Skeletal muscle satellite cell (primary cell): ENCODE measurements at regions not wholly inside any gene's neighbourhood (a gene's known extent, or its start where the extent isn't known, plus 50 kb on each side); places are given as distances from the start of the nearest gene placed in this dataset.

Experiments used
- H3K27me3 ChIP-seq: 2 replicates; pipeline ENCODE4 v1.7.0; 2013; ENCODE audit warnings: low read length; ENCODE audit not compliant: control insufficient read depth, insufficient read depth
- H3K36me3 ChIP-seq: 2 replicates; pipeline ENCODE4 v1.7.0; 2013; ENCODE audit warnings: mild to moderate bottlenecking, control low read depth, low read length; ENCODE audit not compliant: insufficient read depth
- H3K4me1 ChIP-seq: 2 replicates; pipeline ENCODE4 v1.7.0; 2013; ENCODE audit warnings: low read length; ENCODE audit not compliant: control insufficient read depth, insufficient read depth
- H3K4me2 ChIP-seq: 2 replicates; pipeline ENCODE4 v1.7.0; 2013; ENCODE audit warnings: mild to moderate bottlenecking, low read length
- H3K4me3 ChIP-seq: 2 replicates; pipeline ENCODE4 v1.7.0; 2013; ENCODE audit warnings: low read length
- H3K9ac ChIP-seq: 2 replicates; pipeline ENCODE4 v1.7.0; 2013; ENCODE audit warnings: mild to moderate bottlenecking, low read depth, low read length, moderate library complexity
- H3K9me3 ChIP-seq: replicated peaks from 2 replicates; pipeline ENCODE4 v1.7.0; 2013; ENCODE audit warnings: mild to moderate bottlenecking, control low read depth, low read length

DNA sequence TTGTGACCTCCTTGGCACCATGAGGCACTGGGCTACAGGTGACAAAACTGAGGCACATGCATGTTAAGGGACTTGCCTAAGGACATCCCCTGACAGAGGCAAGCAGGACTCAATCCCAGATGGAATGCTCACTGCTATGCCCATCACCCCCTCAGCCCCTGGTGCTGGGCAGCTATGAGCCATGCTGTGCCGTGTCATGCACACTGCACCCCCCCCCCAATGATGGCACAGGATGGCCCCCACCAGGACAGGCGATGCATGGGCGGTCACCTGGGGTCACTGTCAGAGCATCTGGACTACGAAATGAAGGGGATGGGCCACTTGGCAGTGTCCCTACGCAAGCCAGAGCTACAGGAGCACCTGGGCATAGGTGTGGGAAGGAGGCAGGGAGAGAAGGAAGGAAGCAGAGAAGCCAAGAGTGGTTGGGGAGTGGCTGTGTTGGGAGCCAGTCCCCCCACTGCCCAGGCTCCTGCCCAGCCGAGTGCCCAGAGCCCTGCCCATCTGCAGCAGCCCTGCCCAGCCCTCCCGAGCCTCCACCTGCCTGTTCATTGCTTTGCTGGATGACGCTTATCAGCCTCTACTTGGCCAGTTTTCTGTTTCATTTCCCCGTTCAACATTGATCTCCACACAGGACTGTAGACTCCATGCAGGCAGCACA is 84.9 kb upstream of the DIO3 start:
- Histone ChIP-seq H3K27me3 (peaks cover 29% of the 10 kb centered on the region), H3K4me3 (no peak overlapping the region), H3K4me2 (no peak overlapping the region), H3K36me3 (no peaks in the 10 kb centered on the region), H3K4me1 (peaks cover 10% of the 10 kb centered on the region), H3K9me3 (no peaks in the 10 kb centered on the region), H3K9ac (no peak overlapping the region)

DNA sequence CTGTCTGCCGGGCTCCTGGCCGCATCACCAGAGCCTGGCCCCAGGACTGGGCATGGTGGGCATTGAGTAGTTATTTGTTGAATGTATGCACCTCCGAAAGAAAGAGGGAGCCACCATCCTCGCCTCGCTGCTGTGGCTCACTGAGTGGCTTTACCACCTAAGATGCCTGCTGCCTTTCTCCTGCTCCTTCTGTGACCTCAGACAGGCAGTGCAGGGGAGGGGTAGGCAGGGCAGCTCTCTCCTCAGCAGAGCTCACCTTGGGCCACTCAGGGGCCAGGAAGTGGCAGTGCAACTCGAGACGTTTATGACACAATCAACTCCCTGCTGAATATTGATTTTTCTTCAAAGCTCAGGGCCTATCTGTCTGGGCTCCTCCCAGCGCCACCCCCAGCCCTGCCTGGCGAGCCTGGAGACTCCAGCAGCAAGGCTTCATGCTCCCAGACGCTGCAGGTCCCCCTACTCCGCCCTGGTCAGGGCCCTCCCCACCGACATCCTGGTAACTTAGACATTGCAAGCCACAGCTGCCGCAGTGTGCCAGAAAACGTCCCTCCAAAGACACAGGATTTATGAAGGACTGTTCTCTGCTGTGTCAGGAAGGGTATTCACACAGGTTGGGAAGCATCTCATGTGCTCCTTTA is 84.3 kb upstream of the DIO3 start:
- Histone ChIP-seq H3K9me3 (no peaks in the 10 kb centered on the region), H3K4me1 (peaks cover 10% of the 10 kb centered on the region), H3K4me3 (no peak overlapping the region), H3K36me3 (no peaks in the 10 kb centered on the region), H3K9ac (no peak overlapping the region), H3K27me3 (peaks cover 29% of the 10 kb centered on the region), H3K4me2 (no peak overlapping the region)

DNA sequence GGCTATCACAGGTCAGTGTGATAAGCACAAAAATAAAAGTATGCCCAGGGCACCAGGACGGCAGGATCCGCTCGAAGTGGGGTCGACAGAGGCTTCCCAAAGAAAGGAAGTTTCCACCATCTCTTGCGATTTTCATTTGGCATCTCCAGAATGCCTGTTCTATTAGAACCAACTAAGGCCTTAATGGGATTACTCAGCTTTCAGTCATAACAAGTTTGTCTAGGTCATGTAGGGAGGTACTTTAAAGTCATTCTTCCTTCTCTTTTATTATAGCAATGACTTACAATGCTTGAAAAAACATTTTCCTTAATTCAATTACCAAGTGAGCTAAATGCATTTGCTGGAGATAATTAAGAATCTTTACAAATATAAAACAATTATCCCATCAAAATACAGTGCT is 83.6 kb upstream of the DIO3 start:
- peaks cover 10% of the 10 kb centered on the region for H3K4me1 ChIP-seq
- H3K4me2 ChIP-seq = no peak overlapping the region
- no peaks in the 10 kb centered on the region for H3K9me3 ChIP-seq
- no peaks in the 10 kb centered on the region for H3K36me3 ChIP-seq
- peaks cover 29% of the 10 kb centered on the region for H3K27me3 ChIP-seq
- no peak overlapping the region for H3K9ac ChIP-seq
- H3K4me3 ChIP-seq = no peak overlapping the region

DNA sequence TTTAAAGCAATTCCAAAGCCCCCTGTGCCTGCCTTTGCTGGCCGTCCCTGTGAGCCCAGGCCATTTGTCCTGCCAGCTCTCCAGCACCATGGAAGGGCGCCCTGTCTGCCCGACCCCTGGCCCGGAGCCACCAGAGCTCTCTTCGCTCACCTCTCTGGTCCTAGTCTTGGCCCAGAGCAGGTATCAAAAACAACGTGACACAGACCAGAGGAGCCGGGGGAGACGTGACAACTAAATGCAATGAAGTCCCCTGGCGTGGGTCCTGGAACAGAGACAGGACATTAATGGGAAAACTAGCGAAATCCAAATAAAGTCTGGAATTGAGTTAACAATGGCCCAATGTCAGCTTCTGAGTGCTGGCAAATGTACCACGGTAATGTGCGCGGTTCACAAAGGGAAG is 83.2 kb upstream of the DIO3 start:
- H3K36me3 ChIP-seq = no peaks in the 10 kb centered on the region
- H3K9ac ChIP-seq = no peak overlapping the region
- H3K27me3 ChIP-seq = peaks cover 29% of the 10 kb centered on the region
- no peak overlapping the region for H3K4me2 ChIP-seq
- H3K9me3 ChIP-seq = no peaks in the 10 kb centered on the region
- peaks cover 10% of the 10 kb centered on the region for H3K4me1 ChIP-seq
- no peak overlapping the region for H3K4me3 ChIP-seq

DNA sequence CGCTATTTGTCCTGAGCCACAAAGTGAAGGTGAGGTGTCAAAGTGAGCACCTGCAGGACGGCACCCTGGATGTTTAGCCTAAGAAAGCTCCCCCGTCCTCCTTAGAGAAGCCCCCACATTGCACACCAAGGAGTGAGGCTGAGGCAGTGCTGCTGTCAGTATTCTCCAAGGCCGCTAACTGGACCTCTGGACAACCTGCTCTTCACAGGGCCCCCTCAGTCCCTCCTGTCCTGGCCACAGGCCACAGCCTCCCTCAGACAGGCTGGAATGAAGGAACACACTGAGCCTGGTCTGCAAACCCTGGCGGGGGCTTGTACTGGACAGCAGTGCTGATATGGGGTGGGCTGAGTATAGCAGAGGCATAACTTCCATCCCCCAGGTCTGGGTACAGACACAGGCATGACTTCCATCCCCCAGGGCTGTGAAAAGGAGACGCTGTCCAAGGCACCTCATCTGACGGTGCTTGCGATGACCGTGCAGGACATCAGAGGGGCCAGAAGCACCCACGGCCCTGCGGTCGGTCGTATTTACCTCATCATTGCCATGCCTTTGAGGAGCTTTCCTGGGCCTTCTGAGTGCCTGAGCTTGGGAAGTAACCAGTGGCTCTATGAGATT is 82.4 kb upstream of the DIO3 start:
- Histone ChIP-seq H3K36me3 (no peaks in the 10 kb centered on the region), H3K27me3 (peaks cover 23% of the 10 kb centered on the region), H3K4me1 (peaks cover 10% of the 10 kb centered on the region), H3K4me3 (no peak overlapping the region), H3K9ac (no peak overlapping the region), H3K9me3 (no peaks in the 10 kb centered on the region), H3K4me2 (no peak overlapping the region)

DNA sequence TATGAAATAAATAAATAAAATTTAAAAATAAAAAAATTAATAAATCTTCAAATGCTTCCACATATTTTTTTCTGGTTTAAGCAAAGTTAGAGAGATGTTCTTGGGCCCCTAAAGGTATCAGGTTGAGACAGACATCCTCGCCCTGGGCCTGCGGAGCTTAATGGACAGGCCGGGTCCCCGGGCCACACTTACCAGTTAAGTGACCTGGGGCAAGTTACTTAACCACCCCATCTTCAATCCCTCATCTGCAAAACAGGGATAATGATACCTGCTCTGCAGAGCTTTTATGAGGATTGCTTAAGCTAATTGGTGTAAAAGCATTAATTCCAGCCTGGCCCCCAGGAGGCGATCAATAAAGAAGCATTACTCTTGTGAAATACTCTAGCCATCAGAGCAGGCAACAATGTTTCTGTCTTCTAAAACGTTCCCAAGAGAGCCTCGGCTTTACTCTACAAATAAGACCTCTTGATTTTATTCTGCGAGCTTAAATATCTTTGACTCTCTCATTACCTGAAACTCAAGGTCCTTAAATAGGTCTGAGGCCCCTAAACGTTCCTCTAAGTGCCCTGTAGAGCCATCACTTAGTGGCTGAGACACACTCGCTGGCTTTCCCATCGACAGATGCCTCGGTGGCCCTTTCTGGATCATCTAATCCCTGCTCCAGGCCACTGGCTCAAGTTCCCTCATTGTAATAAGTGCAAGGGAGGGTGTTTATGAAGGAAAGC is 81.1 kb upstream of the DIO3 start:
- peaks cover 9% of the 10 kb centered on the region for H3K4me1 ChIP-seq

DNA sequence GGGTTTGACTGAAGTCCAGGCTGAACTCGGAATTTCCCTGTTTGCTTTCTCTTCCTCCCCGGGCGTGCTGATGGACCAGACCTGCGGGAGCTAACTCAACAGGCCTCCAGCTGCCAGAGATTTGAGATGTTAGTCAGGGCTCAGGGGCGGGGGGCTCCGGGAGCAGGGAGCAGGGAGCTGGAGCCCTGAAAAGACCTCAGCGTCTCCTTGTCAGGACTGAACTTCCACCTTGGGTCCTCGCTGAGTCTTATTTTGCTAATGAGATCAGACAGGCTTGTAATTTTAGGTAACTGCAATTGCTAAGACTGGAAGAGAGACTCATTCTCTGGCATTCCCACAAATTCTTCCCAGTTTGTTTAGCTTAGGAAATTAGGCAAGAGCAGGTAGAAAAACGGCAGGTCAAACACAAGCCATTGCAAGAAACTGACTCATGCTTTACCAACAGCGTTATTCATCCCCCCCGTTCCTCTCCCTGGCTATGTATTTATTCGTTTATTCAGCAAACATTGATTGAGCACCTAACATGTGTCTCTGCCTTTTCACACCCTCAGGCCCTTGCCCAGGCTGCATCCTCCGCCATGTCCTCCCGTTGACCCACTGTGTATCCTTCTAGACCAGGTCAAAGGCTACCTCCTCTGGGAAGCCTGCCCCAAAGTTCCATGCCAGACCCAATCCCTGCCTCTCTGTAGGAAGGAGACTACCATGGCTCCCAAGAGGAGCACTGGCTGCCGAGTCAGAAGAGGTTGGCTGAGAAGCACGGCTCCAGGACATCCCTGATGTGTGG is 80.4 kb upstream of the DIO3 start:
- Histone ChIP-seq H3K27me3 (peaks cover 11% of the 10 kb centered on the region), H3K4me2 (no peak overlapping the region), H3K4me3 (no peak overlapping the region), H3K9ac (no peak overlapping the region), H3K36me3 (no peaks in the 10 kb centered on the region), H3K9me3 (no peaks in the 10 kb centered on the region), H3K4me1 (peaks cover 3% of the 10 kb centered on the region)

More for the DNA sequence above, 81.1 kb upstream of the DIO3 start:
- Histone ChIP-seq H3K4me2 (no peak overlapping the region), H3K9ac (no peak overlapping the region), H3K9me3 (no peaks in the 10 kb centered on the region), H3K4me3 (no peak overlapping the region), H3K36me3 (no peaks in the 10 kb centered on the region), H3K27me3 (peaks cover 12% of the 10 kb centered on the region)

DNA sequence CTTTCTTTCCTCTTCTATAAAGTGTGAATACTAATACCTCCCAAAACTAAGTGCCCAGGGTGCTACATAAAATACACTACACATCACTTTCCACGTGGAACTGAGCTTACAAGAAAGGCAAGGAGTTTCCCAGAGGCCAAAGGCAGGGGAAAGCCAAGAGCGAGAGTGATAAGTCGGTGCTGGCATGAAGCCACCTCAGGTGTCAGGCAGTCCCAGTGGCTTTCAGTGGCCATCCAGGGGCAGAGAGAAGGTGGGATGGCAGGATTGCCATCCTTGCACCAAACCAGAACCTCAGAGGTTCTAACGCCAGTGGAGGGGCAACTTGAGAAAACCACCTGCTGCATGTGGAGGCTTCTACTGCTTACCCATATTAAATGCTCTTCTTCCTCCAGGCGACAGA is 79.7 kb upstream of the DIO3 start:
- Histone ChIP-seq H3K4me3 (no peak overlapping the region), H3K36me3 (no peaks in the 10 kb centered on the region), H3K4me2 (no peak overlapping the region), H3K9me3 (no peaks in the 10 kb centered on the region), H3K4me1 (no peaks in the 10 kb centered on the region), H3K9ac (no peak overlapping the region), H3K27me3 (peaks cover 7% of the 10 kb centered on the region)

DNA sequence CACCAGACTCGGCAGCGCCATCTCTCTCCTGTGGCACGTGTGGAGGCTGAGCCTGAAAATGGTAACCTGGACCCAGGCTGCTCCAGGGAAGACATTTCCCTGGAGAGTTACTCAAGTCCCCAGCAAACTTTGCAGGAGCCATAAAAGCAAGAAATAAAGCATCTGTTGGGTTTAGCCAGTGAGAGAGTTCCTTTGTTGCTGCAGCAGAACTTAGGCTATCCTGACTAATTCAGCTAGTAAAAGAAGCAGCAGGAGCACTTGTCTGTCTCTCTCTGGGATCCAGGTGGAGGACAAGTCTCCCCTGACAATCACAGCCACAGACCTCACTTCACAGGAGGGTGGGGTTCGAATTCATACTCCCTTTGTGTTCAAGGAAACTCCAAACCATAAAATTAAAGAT is 79.2 kb upstream of the DIO3 start:
- H3K9me3 ChIP-seq = no peaks in the 10 kb centered on the region
- H3K9ac ChIP-seq = no peak overlapping the region
- H3K36me3 ChIP-seq = no peaks in the 10 kb centered on the region
- H3K4me1 ChIP-seq = no peaks in the 10 kb centered on the region
- no peak overlapping the region for H3K4me3 ChIP-seq
- no peak overlapping the region for H3K4me2 ChIP-seq
- H3K27me3 ChIP-seq = peaks cover 3% of the 10 kb centered on the region

DNA sequence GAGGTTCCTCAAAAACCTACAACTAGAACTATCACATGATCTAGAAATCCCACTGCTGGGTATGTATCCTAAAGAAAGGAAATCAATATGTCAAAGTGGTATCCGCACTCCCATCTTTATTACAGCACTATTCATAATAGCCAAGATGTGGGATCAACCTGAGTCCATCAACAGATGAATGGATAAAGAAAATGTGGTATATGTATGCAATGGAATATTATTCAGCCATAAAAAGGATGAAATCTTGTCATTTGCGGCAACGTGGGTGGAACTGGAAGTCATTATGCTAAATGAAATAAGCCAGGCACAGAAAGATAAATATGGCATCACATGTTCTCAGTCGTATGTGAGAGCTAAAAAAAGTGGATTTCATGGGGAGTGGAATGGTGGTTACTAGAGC is 77.5 kb upstream of the DIO3 start:
- peaks cover 3% of the 10 kb centered on the region for H3K27me3 ChIP-seq
- no peak overlapping the region for H3K9ac ChIP-seq
- H3K4me1 ChIP-seq = no peaks in the 10 kb centered on the region
- H3K4me3 ChIP-seq = no peak overlapping the region
- H3K36me3 ChIP-seq = no peaks in the 10 kb centered on the region
- no peaks in the 10 kb centered on the region for H3K9me3 ChIP-seq
- no peak overlapping the region for H3K4me2 ChIP-seq
